Activated naive CD8-positive, alpha-beta T cell treated with anti-CD3 and anti-CD28 coated beads, Interleukin-2, amount 10 ng/mL, durations not matched to agents 7 days and 5 days (primary cell): ENCODE measurements at regions not wholly inside any gene's neighbourhood (a gene's known extent, or its start where the extent isn't known, plus 50 kb on each side); places are given as distances from the start of the nearest gene placed in this dataset.
"Not testable (repeated sequence)": the region's sequence is repeated elsewhere in the genome, so short reads cannot be mapped to it uniquely, and the experiment has no call there.

Experiments used
- ATAC-seq: fragments of 150-1000 bp; cut with Tn5 transposase; one replicate; pipeline ENCODE4 v1.10.0; 2021; ENCODE audit warnings: low read depth, moderate library complexity
- POLR2A ChIA-PET: fragments of 350-600 bp; sonication (Branson Sonifier 250); formaldehyde crosslinking; loops from one replicate; lab custom pipeline; 2021; ENCODE audit warnings: antibody characterized with exemption; lab: Charles Lee
- DNase-seq: peaks from one replicate; pipeline ENCODE4 v3.0.0; 2021
- H3K27ac Mint-ChIP-seq: one replicate; pipeline ENCODE4 v1.8.0; 2022; ENCODE audit warnings: mild to moderate bottlenecking, mixed read lengths
- H3K27me3 Mint-ChIP-seq: one replicate; pipeline ENCODE4 v1.8.0; 2022; ENCODE audit warnings: mild to moderate bottlenecking, moderate library complexity, mixed read lengths
- H3K36me3 Mint-ChIP-seq: one replicate; pipeline ENCODE4 v1.8.0; 2021; ENCODE audit warnings: mild to moderate bottlenecking, mixed read lengths
- H3K4me1 Mint-ChIP-seq: one replicate; pipeline ENCODE4 v1.8.0; 2021; ENCODE audit warnings: mixed read lengths
- H3K4me3 Mint-ChIP-seq: one replicate; pipeline ENCODE4 v1.8.0; 2022; ENCODE audit warnings: mild to moderate bottlenecking, moderate library complexity, mixed read lengths
- H3K9me3 Mint-ChIP-seq: one replicate; pipeline ENCODE4 v1.8.0; 2021; ENCODE audit warnings: mixed read lengths

DNA sequence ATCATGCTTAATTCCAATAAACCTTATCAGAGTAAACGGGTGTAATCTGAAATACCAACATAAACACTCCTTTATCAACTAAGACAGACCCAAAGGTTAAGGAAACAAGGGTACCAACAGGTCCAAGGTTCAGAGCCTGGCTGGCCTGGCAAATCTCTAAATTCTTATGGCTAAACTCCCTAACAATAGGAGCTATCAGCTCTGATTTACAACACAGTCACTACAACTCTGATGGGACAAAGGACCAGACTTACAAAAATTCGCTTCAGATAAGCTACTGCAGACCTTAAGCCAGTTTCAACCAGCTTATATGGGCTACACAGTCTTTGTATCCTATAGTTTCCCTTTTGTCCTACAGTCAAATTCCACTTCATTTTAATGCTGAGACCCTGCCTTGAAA lies 381.9 kb downstream of the ZWINT start:
- DNase-seq (no peak), ATAC-seq (no peak)
- H3K27me3 Mint-ChIP-seq = no peaks in the 10 kb centered on the region
- no peak overlapping the region for H3K4me3 Mint-ChIP-seq
- POLR2A ChIA-PET = no interaction called here
- peaks cover 1% of the 10 kb centered on the region for H3K9me3 Mint-ChIP-seq
- H3K4me1 Mint-ChIP-seq = no peaks in the 10 kb centered on the region
- H3K36me3 Mint-ChIP-seq = no peaks in the 10 kb centered on the region
- no peak overlapping the region for H3K27ac Mint-ChIP-seq

GRCh38 chr10:55966101-55966500 lies 395.0 kb downstream of the ZWINT start:
- Mint-ChIP-seq H3K36me3 (no peaks in the 10 kb centered on the region), H3K27me3 (no peaks in the 10 kb centered on the region), H3K4me3 (no peak overlapping the region), H3K4me1 (no peaks in the 10 kb centered on the region), H3K9me3 (no peaks in the 10 kb centered on the region), H3K27ac (no peak overlapping the region)
- DNase-seq (no peak), ATAC-seq (no peak)
- POLR2A ChIA-PET = no interaction called here

DNA sequence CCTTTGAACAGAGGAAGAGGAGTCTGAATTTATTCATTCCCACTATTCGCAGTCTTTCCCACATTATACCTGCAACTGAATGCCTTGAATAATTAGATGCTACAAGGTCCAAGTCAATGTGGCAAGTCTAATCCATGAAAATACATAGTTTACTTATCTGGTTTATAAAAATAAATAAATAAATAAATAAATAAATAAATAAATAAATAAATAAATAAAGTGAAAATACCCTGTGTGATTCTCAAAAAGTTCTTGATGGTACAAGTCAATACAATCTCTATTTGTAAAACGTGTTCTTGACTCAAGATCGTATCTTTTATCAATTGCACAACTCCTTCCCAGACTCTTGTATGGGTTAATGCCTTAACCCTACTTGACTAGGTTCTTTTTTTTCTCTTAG lies 417.7 kb downstream of the ZWINT start:
- DNase-seq (no peak), ATAC-seq (no peak)
- no peak overlapping the region for H3K4me3 Mint-ChIP-seq
- no peak overlapping the region for H3K27ac Mint-ChIP-seq
- H3K36me3 Mint-ChIP-seq = no peaks in the 10 kb centered on the region
- no peaks in the 10 kb centered on the region for H3K4me1 Mint-ChIP-seq
- H3K27me3 Mint-ChIP-seq = no peaks in the 10 kb centered on the region
- POLR2A ChIA-PET = no interaction called here
- H3K9me3 Mint-ChIP-seq = no peaks in the 10 kb centered on the region

- ATAC-seq (no peak), DNase-seq (no peak)
- Mint-ChIP-seq H3K27ac (no peak overlapping the region), H3K27me3 (no peaks in the 10 kb centered on the region), H3K9me3 (no peaks in the 10 kb centered on the region), H3K36me3 (no peaks in the 10 kb centered on the region), H3K4me1 (no peaks in the 10 kb centered on the region), H3K4me3 (no peak overlapping the region)
- POLR2A ChIA-PET = no interaction called here
These were observed 431.8 kb downstream of the ZWINT start for GRCh38 chr10:55929291-55929690.

- POLR2A ChIA-PET, H3K9me3 Mint-ChIP-seq, ATAC-seq, H3K4me3 Mint-ChIP-seq, H3K36me3 Mint-ChIP-seq, DNase-seq, H3K27me3 Mint-ChIP-seq, H3K27ac Mint-ChIP-seq, H3K4me1 Mint-ChIP-seq: not testable (repeated sequence)
These were observed 461.4 kb downstream of the ZWINT start for GRCh38 chr10:55899472-55900147.

DNA sequence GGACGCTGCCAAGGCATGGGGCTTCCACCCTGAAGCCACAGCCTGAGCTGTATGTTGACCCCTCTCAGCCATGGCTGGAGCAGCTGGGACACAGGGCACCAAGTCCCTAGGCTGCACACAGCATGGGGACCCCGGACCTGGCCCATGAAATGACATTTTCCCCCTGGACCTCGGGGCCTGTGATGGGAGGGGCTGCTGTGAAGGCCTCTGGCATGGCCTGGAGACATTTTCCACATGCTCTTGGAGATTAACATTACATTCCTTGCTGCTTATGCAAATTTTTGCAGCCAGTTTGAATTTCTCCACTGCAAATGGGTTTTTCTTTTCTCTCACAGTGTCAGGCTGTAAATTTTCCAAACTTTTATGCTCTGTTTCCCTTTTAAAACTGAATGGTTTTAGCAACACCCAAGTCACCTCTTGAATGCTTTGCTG lies 463.6 kb downstream of the ZWINT start:
- Mint-ChIP-seq H3K9me3 (peaks cover 5% of the 10 kb centered on the region), H3K4me3 (no peak overlapping the region), H3K27ac (no peak overlapping the region)

DNA sequence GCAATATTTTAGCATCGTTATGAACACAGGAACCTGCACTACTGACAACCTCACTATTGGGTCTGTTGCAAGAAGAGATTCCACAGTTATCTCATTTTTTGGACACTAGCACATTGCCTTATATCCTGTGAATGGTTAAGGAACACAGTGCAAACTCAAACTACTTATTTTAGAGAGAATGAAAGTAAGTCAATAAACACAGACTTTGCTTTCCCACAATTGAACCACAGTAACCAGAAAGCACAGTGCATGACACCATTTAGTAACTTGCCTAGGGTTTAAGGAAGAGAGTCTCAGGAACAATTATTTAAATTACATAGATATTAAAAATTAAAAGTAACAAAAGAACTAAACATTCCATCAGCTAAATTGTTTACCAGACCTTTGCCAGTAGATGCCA lies 468.8 kb downstream of the ZWINT start:
- Mint-ChIP-seq H3K9me3 (peaks cover 2% of the 10 kb centered on the region), H3K4me3 (no peak overlapping the region), H3K27me3 (no peaks in the 10 kb centered on the region), H3K36me3 (no peaks in the 10 kb centered on the region), H3K27ac (no peak overlapping the region), H3K4me1 (no peaks in the 10 kb centered on the region)
- DNase-seq (no peak), ATAC-seq (no peak)
- POLR2A ChIA-PET = no interaction called here

More for the DNA sequence above, 463.6 kb downstream of the ZWINT start:
- ATAC-seq = no peak
- no peak for DNase-seq
- POLR2A ChIA-PET = no interaction called here
- Mint-ChIP-seq H3K36me3 (no peaks in the 10 kb centered on the region), H3K4me1 (no peaks in the 10 kb centered on the region), H3K27me3 (no peaks in the 10 kb centered on the region)

DNA sequence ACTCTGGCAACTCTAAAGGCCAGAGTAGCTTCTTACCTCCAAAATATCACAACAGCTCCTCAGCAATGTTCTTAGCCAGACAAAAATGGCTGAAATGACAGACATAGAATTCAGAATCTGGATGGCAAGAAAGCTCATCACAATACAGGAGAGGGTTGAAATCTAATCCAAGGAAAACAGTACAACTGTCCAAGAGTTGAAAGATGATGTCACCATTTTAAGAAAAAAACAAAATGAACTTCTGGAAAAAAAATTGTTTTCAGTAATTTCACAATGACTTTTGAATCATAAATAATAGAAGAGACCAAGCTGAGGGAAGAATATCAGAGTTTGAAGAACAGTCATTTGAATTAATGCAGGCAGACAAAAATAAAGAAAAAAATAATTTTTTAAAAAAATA lies 479.5 kb downstream of the ZWINT start:
- H3K27ac Mint-ChIP-seq = no peak overlapping the region
- H3K4me1 Mint-ChIP-seq = no peaks in the 10 kb centered on the region
- H3K9me3 Mint-ChIP-seq = peaks cover 6% of the 10 kb centered on the region
- no peaks in the 10 kb centered on the region for H3K36me3 Mint-ChIP-seq
- no peaks in the 10 kb centered on the region for H3K27me3 Mint-ChIP-seq
- no peak overlapping the region for H3K4me3 Mint-ChIP-seq
- DNase-seq (no peak), ATAC-seq (no peak)
- POLR2A ChIA-PET = no interaction called here

DNA sequence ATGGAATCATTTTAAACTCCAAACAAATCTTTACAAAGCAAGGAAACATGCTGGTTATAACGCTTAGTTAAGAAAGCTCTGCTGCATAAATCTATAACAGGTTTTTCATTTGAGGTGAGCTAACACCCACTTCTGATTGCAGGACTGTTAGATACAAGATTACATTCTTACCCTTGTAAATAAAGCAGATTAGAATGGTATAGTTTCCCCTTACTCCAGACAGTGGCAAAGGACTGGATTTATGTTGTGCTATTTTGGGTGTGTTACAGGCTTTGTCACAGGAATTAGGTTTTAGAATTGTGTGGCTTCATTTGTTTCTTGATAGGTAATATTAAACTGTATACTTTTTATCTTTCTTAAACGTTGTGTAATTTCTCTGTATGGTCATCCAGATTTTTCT lies 487.6 kb downstream of the ZWINT start:
- POLR2A ChIA-PET = no interaction called here
- DNase-seq = no peak
- Mint-ChIP-seq H3K4me1 (no peaks in the 10 kb centered on the region), H3K9me3 (peaks cover 3% of the 10 kb centered on the region), H3K4me3 (no peak overlapping the region), H3K27ac (no peak overlapping the region), H3K36me3 (no peaks in the 10 kb centered on the region), H3K27me3 (no peaks in the 10 kb centered on the region)
- ATAC-seq = no peak

DNA sequence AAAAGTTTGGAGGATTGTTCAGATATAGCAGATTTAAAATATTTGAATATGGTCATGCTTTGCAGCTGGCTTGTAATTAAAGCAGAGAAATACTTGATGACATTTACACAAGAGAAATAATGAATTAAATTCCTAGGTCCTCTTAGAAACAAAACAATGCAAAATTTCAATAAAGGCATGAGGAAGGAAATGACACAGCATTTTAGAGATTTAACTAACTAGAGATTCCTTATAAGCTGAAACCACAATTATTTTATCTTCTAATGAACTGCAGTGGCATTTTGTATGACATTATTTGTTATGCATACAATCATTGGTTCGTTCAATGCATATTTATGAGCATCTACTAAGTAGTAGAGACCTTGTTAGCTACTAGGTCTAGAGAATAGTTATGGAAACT lies 490.9 kb downstream of the ZWINT start:
- no peak overlapping the region for H3K4me3 Mint-ChIP-seq
- no peak overlapping the region for H3K27ac Mint-ChIP-seq
- POLR2A ChIA-PET = no interaction called here
- H3K27me3 Mint-ChIP-seq = no peaks in the 10 kb centered on the region
- H3K4me1 Mint-ChIP-seq = no peaks in the 10 kb centered on the region
- ATAC-seq = no peak
- DNase-seq = no peak
- peaks cover 3% of the 10 kb centered on the region for H3K9me3 Mint-ChIP-seq
- H3K36me3 Mint-ChIP-seq = no peaks in the 10 kb centered on the region

GRCh38 chr10:55867848-55868247 lies 493.2 kb downstream of the ZWINT start:
- peaks cover 3% of the 10 kb centered on the region for H3K9me3 Mint-ChIP-seq
- POLR2A ChIA-PET = no interaction called here
- no peaks in the 10 kb centered on the region for H3K36me3 Mint-ChIP-seq
- no peaks in the 10 kb centered on the region for H3K4me1 Mint-ChIP-seq
- no peak overlapping the region for H3K27ac Mint-ChIP-seq
- H3K4me3 Mint-ChIP-seq = no peak overlapping the region
- ATAC-seq (no peak), DNase-seq (no peak)
- no peaks in the 10 kb centered on the region for H3K27me3 Mint-ChIP-seq

GRCh38 chr10:55858730-55859129 lies 502.3 kb downstream of the ZWINT start:
- no peaks in the 10 kb centered on the region for H3K36me3 Mint-ChIP-seq
- DNase-seq (no peak), ATAC-seq (no peak)
- POLR2A ChIA-PET = no interaction called here
- H3K4me3 Mint-ChIP-seq = no peak overlapping the region
- H3K27ac Mint-ChIP-seq = no peak overlapping the region
- peaks cover 2% of the 10 kb centered on the region for H3K9me3 Mint-ChIP-seq
- no peaks in the 10 kb centered on the region for H3K27me3 Mint-ChIP-seq
- H3K4me1 Mint-ChIP-seq = no peaks in the 10 kb centered on the region

DNA sequence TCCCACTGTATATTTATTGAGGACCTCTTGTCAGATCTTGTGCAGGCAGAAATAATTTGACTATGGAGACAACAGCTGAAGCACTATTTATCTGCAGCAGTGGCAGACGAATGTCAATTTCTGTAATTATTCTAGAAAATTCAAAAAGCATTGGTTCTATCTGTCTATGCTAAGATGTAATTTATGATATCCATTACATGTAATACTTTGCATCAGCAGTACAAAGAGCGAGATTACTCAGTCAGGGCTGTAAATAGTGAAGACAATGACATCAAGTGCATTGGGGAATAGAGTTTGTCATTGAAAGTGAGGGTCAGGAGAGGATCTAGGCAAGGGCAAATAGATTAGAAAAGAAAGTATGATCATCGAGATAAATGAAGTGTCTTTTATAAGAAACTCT lies 508.2 kb downstream of the ZWINT start:
- H3K4me1 Mint-ChIP-seq = no peaks in the 10 kb centered on the region
- H3K36me3 Mint-ChIP-seq = no peaks in the 10 kb centered on the region
- H3K27me3 Mint-ChIP-seq = no peaks in the 10 kb centered on the region
- ATAC-seq (no peak), DNase-seq (no peak)
- H3K4me3 Mint-ChIP-seq = no peak overlapping the region
- peaks cover 2% of the 10 kb centered on the region for H3K9me3 Mint-ChIP-seq
- POLR2A ChIA-PET = no interaction called here
- H3K27ac Mint-ChIP-seq = no peak overlapping the region

- Mint-ChIP-seq H3K4me1 (no peaks in the 10 kb centered on the region), H3K9me3 (peaks cover 3% of the 10 kb centered on the region), H3K36me3 (no peaks in the 10 kb centered on the region), H3K4me3 (no peak overlapping the region), H3K27me3 (no peaks in the 10 kb centered on the region), H3K27ac (no peak overlapping the region)
- no peak for ATAC-seq
- POLR2A ChIA-PET = no interaction called here
- no peak for DNase-seq
These were observed 523.8 kb downstream of the ZWINT start for GRCh38 chr10:55837273-55837672.

GRCh38 chr10:55822096-55822495 lies 539.0 kb downstream of the ZWINT start:
- ATAC-seq = no peak
- H3K9me3 Mint-ChIP-seq = peaks cover 5% of the 10 kb centered on the region
- H3K27ac Mint-ChIP-seq = no peak overlapping the region
- DNase-seq = no peak
- POLR2A ChIA-PET = no interaction called here
- H3K4me3 Mint-ChIP-seq = no peak overlapping the region
- no peaks in the 10 kb centered on the region for H3K36me3 Mint-ChIP-seq
- H3K27me3 Mint-ChIP-seq = no peaks in the 10 kb centered on the region
- no peaks in the 10 kb centered on the region for H3K4me1 Mint-ChIP-seq
